GM12864 (cell line): ENCODE measurements at regions not wholly inside any gene's neighbourhood (a gene's known extent, or its start where the extent isn't known, plus 50 kb on each side); places are given as distances from the start of the nearest gene placed in this dataset.

ENCODE experiments used
- DNase-seq: peaks from one replicate; pipeline ENCODE4 v3.0.0-alpha.2; 2011; ENCODE audit warnings: low read depth
- H3K4me3 ChIP-seq: 2 replicates; pipeline ENCODE4 v1.5.1; 2011; ENCODE audit warnings: mild to moderate bottlenecking, low read depth, low read length, control low read depth
- CTCF ChIP-seq: IDR thresholded peaks from 2 replicates; pipeline ENCODE4 v1.5.1; 2011; ENCODE audit warnings: low read depth, mild to moderate bottlenecking, moderate library complexity, low read length, control low read depth, inconsistent platforms; ENCODE audit errors: missing control alignments

GRCh38 chr7:68581417-68581816, 1016.9 kb upstream of the AUTS2 start:
- no peak for DNase-seq
- TF ChIP-seq CTCF = no peak
- no peak overlapping the region for H3K4me3 ChIP-seq

GRCh38 chr7:68587599-68587998, 1010.7 kb upstream of the AUTS2 start:
- DNase-seq = no peak
- TF ChIP-seq CTCF = no peak
- H3K4me3 ChIP-seq = no peak overlapping the region

GRCh38 chr7:68601826-68602225, 996.4 kb upstream of the AUTS2 start:
- H3K4me3 ChIP-seq = no peak overlapping the region
- DNase-seq = no peak
- TF ChIP-seq CTCF = no peak

GRCh38 chr7:68604541-68604940, 993.7 kb upstream of the AUTS2 start:
- DNase-seq = no peak
- H3K4me3 ChIP-seq = no peak overlapping the region
- TF ChIP-seq CTCF = no peak

- no peak for TF ChIP-seq CTCF
- no peak for DNase-seq
- H3K4me3 ChIP-seq = no peak overlapping the region
Measured at GRCh38 chr7:68610701-68611100, 987.6 kb upstream of the AUTS2 start.

GRCh38 chr7:68613405-68613804, 984.9 kb upstream of the AUTS2 start:
- H3K4me3 ChIP-seq = no peak overlapping the region
- no peak for TF ChIP-seq CTCF
- DNase-seq = no peak

GRCh38 chr7:68613897-68614296, 984.4 kb upstream of the AUTS2 start:
- TF ChIP-seq CTCF = no peak
- H3K4me3 ChIP-seq = no peak overlapping the region
- DNase-seq = no peak
